HL-60 (cell line): ENCODE measurements at regions not wholly inside any gene's neighbourhood (a gene's known extent, or its start where the extent isn't known, plus 50 kb on each side); places are given as distances from the start of the nearest gene placed in this dataset.

Experiments used
- DNase-seq, 2 experiments: peaks; one replicate each; pipeline ENCODE4 v3.0.0-alpha.2; 2010 to 2020; ENCODE audit warnings: low read depth in 1 of 2, low spot score in 1 of 2
- H3K27ac ChIP-seq: fragments of 250-450 bp; sonication (Bioruptor Pico); replicated peaks from 2 replicates; pipeline ENCODE4 v1.5.1; 2020; ENCODE audit warnings: mild to moderate bottlenecking, moderate library complexity
- H3K27me3 ChIP-seq: fragments of 250-450 bp; sonication (Bioruptor Pico); 2 replicates; pipeline ENCODE4 v1.5.1; 2021; ENCODE audit warnings: mild to moderate bottlenecking, moderate library complexity; ENCODE audit not compliant: insufficient read depth, poor library complexity, severe bottlenecking
- H3K4me3 ChIP-seq: replicated peaks from 2 replicates; pipeline ENCODE4 v1.5.1; 2011; ENCODE audit warnings: mild to moderate bottlenecking, control low read depth, low read length; ENCODE audit not compliant: insufficient read depth
- GABPA ChIP-seq: IDR thresholded peaks from 2 replicates; pipeline ENCODE4 v1.6.1; 2012; ENCODE audit warnings: low read depth
- POLR2AphosphoS5 ChIP-seq: IDR thresholded peaks from 2 replicates; pipeline ENCODE4 v1.6.1; 2012; ENCODE audit warnings: low read depth
- REST ChIP-seq: IDR thresholded peaks from 2 replicates; pipeline ENCODE4 v1.6.1; 2012; ENCODE audit warnings: low read depth; ENCODE audit not compliant: insufficient replicate concordance
- SPI1 ChIP-seq: IDR thresholded peaks from 2 replicates; pipeline ENCODE4 v1.6.1; 2012; ENCODE audit warnings: low read depth, mild to moderate bottlenecking, borderline replicate concordance
- TF ChIP-seq, protein P1 (sequence below): IDR thresholded peaks from one replicate; pipeline ENCODE4 v1.5.1; 2011; ENCODE audit warnings: low read length, control low read depth, inconsistent platforms; ENCODE audit not compliant: insufficient read depth

DNA sequence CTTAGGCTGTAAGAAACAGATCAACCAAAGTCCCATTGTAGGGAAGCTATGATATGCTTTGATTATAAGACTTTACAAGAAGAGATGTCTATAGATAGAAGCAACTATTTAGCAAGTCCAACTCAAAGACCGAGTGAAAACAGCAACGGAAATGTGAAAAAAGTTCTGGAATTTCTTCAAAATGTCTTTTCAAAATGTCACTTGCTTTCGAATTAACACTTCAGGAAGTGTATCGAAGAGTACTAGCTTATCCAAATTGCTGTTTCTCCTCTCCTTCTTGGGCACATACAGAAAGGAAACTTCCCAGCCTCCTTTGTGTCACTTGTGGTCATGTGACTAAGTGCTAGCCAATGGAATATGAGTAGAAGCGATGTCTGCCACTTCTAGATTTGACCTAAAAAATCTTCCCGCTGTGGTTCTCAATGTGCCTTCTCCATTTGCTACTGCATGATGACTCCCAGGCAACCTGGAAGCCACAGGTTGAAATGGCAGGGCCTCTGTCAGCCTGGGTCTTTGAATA is 89.9 kb downstream of the TSEN15 start:
- no peak overlapping the region for H3K27ac ChIP-seq
- TF ChIP-seq GABPA (no peak), REST (no peak), SPI1 (no peak), POLR2AphosphoS5 (no peak)
- TF ChIP-seq, protein P1, sequence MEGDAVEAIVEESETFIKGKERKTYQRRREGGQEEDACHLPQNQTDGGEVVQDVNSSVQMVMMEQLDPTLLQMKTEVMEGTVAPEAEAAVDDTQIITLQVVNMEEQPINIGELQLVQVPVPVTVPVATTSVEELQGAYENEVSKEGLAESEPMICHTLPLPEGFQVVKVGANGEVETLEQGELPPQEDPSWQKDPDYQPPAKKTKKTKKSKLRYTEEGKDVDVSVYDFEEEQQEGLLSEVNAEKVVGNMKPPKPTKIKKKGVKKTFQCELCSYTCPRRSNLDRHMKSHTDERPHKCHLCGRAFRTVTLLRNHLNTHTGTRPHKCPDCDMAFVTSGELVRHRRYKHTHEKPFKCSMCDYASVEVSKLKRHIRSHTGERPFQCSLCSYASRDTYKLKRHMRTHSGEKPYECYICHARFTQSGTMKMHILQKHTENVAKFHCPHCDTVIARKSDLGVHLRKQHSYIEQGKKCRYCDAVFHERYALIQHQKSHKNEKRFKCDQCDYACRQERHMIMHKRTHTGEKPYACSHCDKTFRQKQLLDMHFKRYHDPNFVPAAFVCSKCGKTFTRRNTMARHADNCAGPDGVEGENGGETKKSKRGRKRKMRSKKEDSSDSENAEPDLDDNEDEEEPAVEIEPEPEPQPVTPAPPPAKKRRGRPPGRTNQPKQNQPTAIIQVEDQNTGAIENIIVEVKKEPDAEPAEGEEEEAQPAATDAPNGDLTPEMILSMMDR, result no peak
- no peak for DNase-seq
- H3K4me3 ChIP-seq, result no peak overlapping the region
- no peaks in the 10 kb centered on the region for H3K27me3 ChIP-seq

DNA sequence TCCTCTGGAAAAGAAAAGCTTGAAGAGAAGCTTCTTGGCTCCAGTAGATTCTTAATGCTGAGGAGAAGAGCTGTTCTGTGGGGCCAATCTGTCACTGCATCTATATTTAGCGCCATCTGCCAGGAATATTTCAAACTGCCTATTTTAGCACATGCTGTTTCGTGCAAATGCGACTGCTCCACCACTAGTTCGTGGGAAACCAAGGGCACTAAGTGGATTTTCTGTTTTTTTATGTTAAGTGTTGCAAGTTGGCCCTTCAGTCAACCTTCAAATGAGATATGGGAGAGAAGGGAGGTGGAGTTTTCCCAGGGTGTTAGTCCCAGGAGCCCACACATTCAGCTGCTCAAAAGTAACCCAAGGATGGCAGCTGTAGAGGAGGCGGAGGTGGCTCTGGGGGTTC is 91.9 kb downstream of the TSEN15 start:
- no peaks in the 10 kb centered on the region for H3K27me3 ChIP-seq
- H3K4me3 ChIP-seq, result no peak overlapping the region
- no peak overlapping the region for H3K27ac ChIP-seq
- no peak for DNase-seq
- TF ChIP-seq GABPA (no peak), REST (no peak), SPI1 (no peak), POLR2AphosphoS5 (no peak)
- TF ChIP-seq, protein P1, result no peak

GRCh38 chr1:184145083-184145482 is 93.6 kb downstream of the TSEN15 start:
- Histone ChIP-seq H3K27me3 (no peaks in the 10 kb centered on the region), H3K27ac (no peak overlapping the region), H3K4me3 (no peak overlapping the region)
- TF ChIP-seq SPI1 (no peak), POLR2AphosphoS5 (no peak), REST (no peak)
- TF ChIP-seq, protein P1, result no peak
- no peak for DNase-seq
